ENCODE measurements at regions not wholly inside any gene's neighbourhood (a gene's known extent, or its start where the extent isn't known, plus 50 kb on each side); places are given as distances from the start of the nearest gene placed in this dataset.
"Not testable (repeated sequence)": the region's sequence is repeated elsewhere in the genome, so short reads cannot be mapped to it uniquely, and the experiment has no call there.

- Histone ChIP-seq H3K27ac (ENCODE audit: low read depth in 1 of 2, low read length in 1 of 2) (no peak overlapping the region), H3K36me3 (ENCODE audit: control insufficient read depth in 2 of 2, insufficient read depth in 2 of 2, low read length in 1 of 2) (no peaks in the 10 kb centered on the region), H3K4me3 (ENCODE audit: low read length in 2 of 2) (no peak overlapping the region), H3K4me1 (ENCODE audit: control insufficient read depth in 2 of 2, insufficient read depth in 2 of 2, low read length in 2 of 2) (no peaks in the 10 kb centered on the region), H3K9me3 (ENCODE audit: control insufficient read depth in 2 of 2, insufficient read depth in 1 of 2, low read length in 1 of 2) (no peaks in the 10 kb centered on the region), H3K27me3 (ENCODE audit: control insufficient read depth in 2 of 2, insufficient read depth in 1 of 2, low read length in 1 of 2) (no peaks in the 10 kb centered on the region)
- DNase-seq (ENCODE audit: low read depth in 6 of 9, low spot score in 9 of 9): no peak
- WGBS: 76% methylated on average over 3 of the region's 3 CpGs
Measured at GRCh38 chr11:87903345-87903744, 271.9 kb downstream of the RAB38 start.

- Histone ChIP-seq H3K9me3 (ENCODE audit: control insufficient read depth in 2 of 2, insufficient read depth in 1 of 2, low read length in 1 of 2) (no peaks in the 10 kb centered on the region), H3K36me3 (ENCODE audit: control insufficient read depth in 2 of 2, insufficient read depth in 2 of 2, low read length in 1 of 2) (no peaks in the 10 kb centered on the region), H3K27me3 (ENCODE audit: control insufficient read depth in 2 of 2, insufficient read depth in 1 of 2, low read length in 1 of 2) (no peaks in the 10 kb centered on the region), H3K27ac (ENCODE audit: low read depth in 1 of 2, low read length in 1 of 2) (no peak overlapping the region), H3K4me1 (ENCODE audit: control insufficient read depth in 2 of 2, insufficient read depth in 2 of 2, low read length in 2 of 2) (no peaks in the 10 kb centered on the region), H3K4me3 (ENCODE audit: low read length in 2 of 2) (no peak overlapping the region)
- DNase-seq (ENCODE audit: low read depth in 6 of 9, low spot score in 9 of 9): no peak
- 93% methylated on average over 3 of the region's 3 CpGs for WGBS
Measured at GRCh38 chr11:87901341-87901740, 273.9 kb downstream of the RAB38 start.

- H3K4me1 ChIP-seq (ENCODE audit: control insufficient read depth in 2 of 2, insufficient read depth in 2 of 2, low read length in 2 of 2): no peaks in the 10 kb centered on the region
- H3K4me3 ChIP-seq (ENCODE audit: low read length in 2 of 2): no peak overlapping the region
- 88% methylated on average over 1 of the region's 1 CpG for WGBS
- no peaks in the 10 kb centered on the region for H3K9me3 ChIP-seq (ENCODE audit: control insufficient read depth in 2 of 2, insufficient read depth in 1 of 2, low read length in 1 of 2)
- H3K27ac ChIP-seq (ENCODE audit: low read depth in 1 of 2, low read length in 1 of 2): no peak overlapping the region
- no peaks in the 10 kb centered on the region for H3K36me3 ChIP-seq (ENCODE audit: control insufficient read depth in 2 of 2, insufficient read depth in 2 of 2, low read length in 1 of 2)
- H3K27me3 ChIP-seq (ENCODE audit: control insufficient read depth in 2 of 2, insufficient read depth in 1 of 2, low read length in 1 of 2): no peaks in the 10 kb centered on the region
- no peak for DNase-seq (ENCODE audit: low read depth in 6 of 9, low spot score in 9 of 9)
Measured at GRCh38 chr11:87897921-87898320, 277.3 kb downstream of the RAB38 start.

- no peak overlapping the region for H3K4me3 ChIP-seq (ENCODE audit: low read length in 2 of 2)
- H3K27me3 ChIP-seq (ENCODE audit: control insufficient read depth in 2 of 2, insufficient read depth in 1 of 2, low read length in 1 of 2): no peaks in the 10 kb centered on the region
- no peak for DNase-seq (ENCODE audit: low read depth in 6 of 9, low spot score in 9 of 9)
Measured at GRCh38 chr11:87897071-87897470, 278.2 kb downstream of the RAB38 start.

GRCh38 chr11:87894961-87895360, 280.3 kb downstream of the RAB38 start:
- DNase-seq (ENCODE audit: low read depth in 6 of 9, low spot score in 9 of 9): no peak
- H3K9me3 ChIP-seq (ENCODE audit: control insufficient read depth in 2 of 2, insufficient read depth in 1 of 2, low read length in 1 of 2): no peaks in the 10 kb centered on the region
- H3K4me1 ChIP-seq (ENCODE audit: control insufficient read depth in 2 of 2, insufficient read depth in 2 of 2, low read length in 2 of 2): no peaks in the 10 kb centered on the region
- H3K36me3 ChIP-seq (ENCODE audit: control insufficient read depth in 2 of 2, insufficient read depth in 2 of 2, low read length in 1 of 2): no peaks in the 10 kb centered on the region
- H3K27me3 ChIP-seq (ENCODE audit: control insufficient read depth in 2 of 2, insufficient read depth in 1 of 2, low read length in 1 of 2): no peaks in the 10 kb centered on the region
- 86% methylated on average over 1 of the region's 1 CpG for WGBS
- no peak overlapping the region for H3K27ac ChIP-seq (ENCODE audit: low read depth in 1 of 2, low read length in 1 of 2)
- no peak overlapping the region for H3K4me3 ChIP-seq (ENCODE audit: low read length in 2 of 2)

More at GRCh38 chr11:87897071-87897470, 278.2 kb downstream of the RAB38 start:
- Histone ChIP-seq H3K27ac (ENCODE audit: low read depth in 1 of 2, low read length in 1 of 2) (no peak overlapping the region), H3K9me3 (ENCODE audit: control insufficient read depth in 2 of 2, insufficient read depth in 1 of 2, low read length in 1 of 2) (no peaks in the 10 kb centered on the region), H3K36me3 (ENCODE audit: control insufficient read depth in 2 of 2, insufficient read depth in 2 of 2, low read length in 1 of 2) (no peaks in the 10 kb centered on the region), H3K4me1 (ENCODE audit: control insufficient read depth in 2 of 2, insufficient read depth in 2 of 2, low read length in 2 of 2) (no peaks in the 10 kb centered on the region)

GRCh38 chr11:87892291-87892690, 283.0 kb downstream of the RAB38 start:
- no peak overlapping the region for H3K27ac ChIP-seq (ENCODE audit: low read depth in 1 of 2, low read length in 1 of 2)
- no peaks in the 10 kb centered on the region for H3K9me3 ChIP-seq (ENCODE audit: control insufficient read depth in 2 of 2, insufficient read depth in 1 of 2, low read length in 1 of 2)
- H3K27me3 ChIP-seq (ENCODE audit: control insufficient read depth in 2 of 2, insufficient read depth in 1 of 2, low read length in 1 of 2): no peaks in the 10 kb centered on the region
- H3K36me3 ChIP-seq (ENCODE audit: control insufficient read depth in 2 of 2, insufficient read depth in 2 of 2, low read length in 1 of 2): no peaks in the 10 kb centered on the region
- no peaks in the 10 kb centered on the region for H3K4me1 ChIP-seq (ENCODE audit: control insufficient read depth in 2 of 2, insufficient read depth in 2 of 2, low read length in 2 of 2)
- H3K4me3 ChIP-seq (ENCODE audit: low read length in 2 of 2): no peak overlapping the region
- 95% methylated on average over 1 of the region's 1 CpG for WGBS
- no peak for DNase-seq (ENCODE audit: low read depth in 6 of 9, low spot score in 9 of 9)

GRCh38 chr11:87889126-87889525, 286.1 kb downstream of the RAB38 start:
- Histone ChIP-seq H3K4me1 (ENCODE audit: control insufficient read depth in 2 of 2, insufficient read depth in 2 of 2, low read length in 2 of 2) (no peaks in the 10 kb centered on the region), H3K27me3 (ENCODE audit: control insufficient read depth in 2 of 2, insufficient read depth in 1 of 2, low read length in 1 of 2) (no peaks in the 10 kb centered on the region), H3K4me3 (ENCODE audit: low read length in 2 of 2) (no peak overlapping the region), H3K27ac (ENCODE audit: low read depth in 1 of 2, low read length in 1 of 2) (no peak overlapping the region), H3K36me3 (ENCODE audit: control insufficient read depth in 2 of 2, insufficient read depth in 2 of 2, low read length in 1 of 2) (no peaks in the 10 kb centered on the region), H3K9me3 (ENCODE audit: control insufficient read depth in 2 of 2, insufficient read depth in 1 of 2, low read length in 1 of 2) (no peaks in the 10 kb centered on the region)
- no peak for DNase-seq (ENCODE audit: low read depth in 6 of 9, low spot score in 9 of 9)

- H3K27ac ChIP-seq (ENCODE audit: low read depth in 1 of 2, low read length in 1 of 2); H3K36me3 ChIP-seq (ENCODE audit: control insufficient read depth in 2 of 2, insufficient read depth in 2 of 2, low read length in 1 of 2); H3K4me1 ChIP-seq (ENCODE audit: control insufficient read depth in 2 of 2, insufficient read depth in 2 of 2, low read length in 2 of 2); H3K9me3 ChIP-seq (ENCODE audit: control insufficient read depth in 2 of 2, insufficient read depth in 1 of 2, low read length in 1 of 2); H3K4me3 ChIP-seq (ENCODE audit: low read length in 2 of 2); DNase-seq (ENCODE audit: low read depth in 6 of 9, low spot score in 9 of 9); H3K27me3 ChIP-seq (ENCODE audit: control insufficient read depth in 2 of 2, insufficient read depth in 1 of 2, low read length in 1 of 2): not testable (repeated sequence)
- WGBS: 87% methylated on average over 1 of the region's 1 CpG
Measured at GRCh38 chr11:87885084-87885483, 290.2 kb downstream of the RAB38 start.

GRCh38 chr11:87879118-87879517, 296.1 kb downstream of the RAB38 start:
- Histone ChIP-seq H3K27ac (ENCODE audit: low read depth in 1 of 2, low read length in 1 of 2) (no peak overlapping the region), H3K9me3 (ENCODE audit: control insufficient read depth in 2 of 2, insufficient read depth in 1 of 2, low read length in 1 of 2) (no peaks in the 10 kb centered on the region), H3K4me3 (ENCODE audit: low read length in 2 of 2) (no peak overlapping the region), H3K36me3 (ENCODE audit: control insufficient read depth in 2 of 2, insufficient read depth in 2 of 2, low read length in 1 of 2) (no peaks in the 10 kb centered on the region), H3K4me1 (ENCODE audit: control insufficient read depth in 2 of 2, insufficient read depth in 2 of 2, low read length in 2 of 2) (no peaks in the 10 kb centered on the region), H3K27me3 (ENCODE audit: control insufficient read depth in 2 of 2, insufficient read depth in 1 of 2, low read length in 1 of 2) (no peaks in the 10 kb centered on the region)
- 94% methylated on average over 4 of the region's 4 CpGs for WGBS
- no peak for DNase-seq (ENCODE audit: low read depth in 6 of 9, low spot score in 9 of 9)

GRCh38 chr11:87878373-87878825, 296.8 kb downstream of the RAB38 start:
- no peaks in the 10 kb centered on the region for H3K27me3 ChIP-seq (ENCODE audit: control insufficient read depth in 2 of 2, insufficient read depth in 1 of 2, low read length in 1 of 2)
- H3K4me1 ChIP-seq (ENCODE audit: control insufficient read depth in 2 of 2, insufficient read depth in 2 of 2, low read length in 2 of 2): no peaks in the 10 kb centered on the region
- 75% methylated on average over 2 of the region's 2 CpGs for WGBS
- H3K4me3 ChIP-seq (ENCODE audit: low read length in 2 of 2): no peak overlapping the region
- no peak overlapping the region for H3K27ac ChIP-seq (ENCODE audit: low read depth in 1 of 2, low read length in 1 of 2)
- H3K9me3 ChIP-seq (ENCODE audit: control insufficient read depth in 2 of 2, insufficient read depth in 1 of 2, low read length in 1 of 2): no peaks in the 10 kb centered on the region
- DNase-seq (ENCODE audit: low read depth in 6 of 9, low spot score in 9 of 9): no peak
- H3K36me3 ChIP-seq (ENCODE audit: control insufficient read depth in 2 of 2, insufficient read depth in 2 of 2, low read length in 1 of 2): no peaks in the 10 kb centered on the region
